ENCODE measurements at regions not wholly inside any gene's neighbourhood (a gene's known extent, or its start where the extent isn't known, plus 50 kb on each side); places are given as distances from the start of the nearest gene placed in this dataset.
A peak's percentile ranks its signal among the peaks of the same experiment; 100 is the strongest.

DNA sequence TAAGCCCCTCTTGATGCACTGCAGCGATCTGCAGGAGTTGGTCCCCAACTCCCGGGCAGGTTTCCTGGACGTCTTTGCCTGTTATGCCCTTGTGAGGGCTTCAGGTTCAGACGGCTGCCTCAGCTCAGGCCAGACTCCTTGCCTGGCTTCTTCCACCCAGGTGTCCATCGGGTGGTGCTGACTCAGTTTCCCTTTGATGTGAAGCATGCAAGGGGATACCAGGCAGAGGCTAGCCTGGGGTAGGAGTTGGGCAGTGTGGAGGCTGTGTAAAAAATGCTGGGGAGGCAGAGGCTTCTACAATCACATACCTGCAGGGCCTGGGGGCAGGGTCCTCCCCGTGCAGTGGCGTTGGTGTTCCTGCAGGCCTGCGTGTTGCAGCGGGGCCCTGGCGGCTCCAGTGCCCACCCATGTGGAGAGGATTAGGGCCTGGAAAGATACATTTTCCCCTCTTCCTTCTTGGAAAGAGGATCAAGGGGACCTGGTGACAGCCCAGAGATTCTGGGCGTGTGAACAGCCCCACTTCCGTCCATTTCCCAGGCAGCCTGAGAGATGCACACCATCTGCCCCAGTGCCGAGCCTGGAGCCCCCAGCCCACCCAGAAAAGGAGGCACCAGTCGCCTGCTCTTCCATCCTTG, 338.3 kb downstream of the DYSF start:
- peak overlapping the region; percentile 0 for H3K18ac ChIP-seq (ENCODE audit: low read length)
- WGBS, 2 donors (ENCODE audit: extremely low coverage in 2 of 2, insufficient read length in 2 of 2, insufficient replicate concordance in 1 of 2), result no CpG with 5 or more reads among the region's 14 CpGs
- no peak overlapping the region for H2BK12ac ChIP-seq (ENCODE audit: low read length)
- H3K4me2 ChIP-seq (ENCODE audit: insufficient read depth, low read length, poor library complexity, severe bottlenecking), result no peak overlapping the region
- H4K91ac ChIP-seq (ENCODE audit: low read depth, low read length, poor library complexity), result no peak overlapping the region
- H2BK5ac ChIP-seq (ENCODE audit: low read length), result no peak overlapping the region
- H4K8ac ChIP-seq (ENCODE audit: low read depth, low read length), result no peak overlapping the region
- peaks cover 0 to 7% of the 10 kb centered on the region in 2 donors for H3K4me1 ChIP-seq (ENCODE audit: control insufficient read depth in 2 of 2, insufficient read depth in 1 of 2, low read depth in 1 of 2, low read length in 2 of 2)
- no peaks in the 10 kb centered on the region for H3K79me1 ChIP-seq (ENCODE audit: low read depth, low read length)
- H3K9me3 ChIP-seq (replicated peaks in 1 of 2; ENCODE audit: control insufficient read depth in 2 of 2, insufficient read depth in 1 of 2, low read depth in 1 of 2, low read length in 2 of 2), result no peaks in the 10 kb centered on the region
- DNase-seq (ENCODE audit: low spot score), result no peak
- H3K36me3 ChIP-seq (replicated peaks in 1 of 2; ENCODE audit: control insufficient read depth in 2 of 2, insufficient read depth in 2 of 2, low read length in 2 of 2), result no peaks in the 10 kb centered on the region
- H3K23ac ChIP-seq (ENCODE audit: low read depth, low read length, poor library complexity), result no peak overlapping the region
- H3K9ac ChIP-seq (ENCODE audit: low read depth, low read length, poor library complexity), result no peak overlapping the region
- no peak overlapping the region for H3K14ac ChIP-seq (ENCODE audit: low read length)
- no peak overlapping the region for H3K4ac ChIP-seq (ENCODE audit: low read length)
- no peak overlapping the region for H3K4me3 ChIP-seq (ENCODE audit: low read length in 2 of 2)
- no peak overlapping the region for H2BK120ac ChIP-seq (ENCODE audit: low read depth, low read length)
- no peak overlapping the region for H3K27ac ChIP-seq (replicated peaks; ENCODE audit: low read length)
- no peak overlapping the region for H2AFZ ChIP-seq (ENCODE audit: low read length)
- no peak overlapping the region for H2BK15ac ChIP-seq (ENCODE audit: low read length)
- H2AK5ac ChIP-seq (ENCODE audit: low read depth, low read length), result peak overlapping the region; percentile 73
- no peaks in the 10 kb centered on the region for H3K27me3 ChIP-seq (ENCODE audit: control insufficient read depth in 3 of 3, insufficient read depth in 3 of 3, low read depth in 1 of 3, low read length in 3 of 3)

DNA sequence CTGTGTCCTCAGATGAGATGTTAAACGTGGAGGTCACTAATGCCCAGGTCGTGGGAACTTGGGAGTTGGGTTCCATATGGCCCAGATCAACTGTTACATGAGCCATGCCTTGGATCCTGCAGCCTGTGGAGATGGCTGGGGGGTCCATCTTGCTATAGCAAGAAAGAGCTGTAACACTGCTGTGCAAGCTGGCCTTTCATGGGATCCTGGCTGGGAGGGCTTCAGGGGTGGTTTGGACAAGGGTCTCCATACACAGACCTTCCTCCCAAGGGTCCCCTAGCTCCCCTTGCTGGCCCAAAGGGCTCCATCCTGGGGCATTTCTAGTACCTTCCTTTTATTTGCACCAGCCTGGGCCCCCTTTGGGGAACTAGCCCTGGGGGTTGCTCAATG, 337.7 kb downstream of the DYSF start:
- no CpG with 5 or more reads among the region's 2 CpGs for WGBS, 2 donors (ENCODE audit: extremely low coverage in 2 of 2, insufficient read length in 2 of 2, insufficient replicate concordance in 1 of 2)
- no peak overlapping the region for H4K91ac ChIP-seq (ENCODE audit: low read depth, low read length, poor library complexity)

DNA sequence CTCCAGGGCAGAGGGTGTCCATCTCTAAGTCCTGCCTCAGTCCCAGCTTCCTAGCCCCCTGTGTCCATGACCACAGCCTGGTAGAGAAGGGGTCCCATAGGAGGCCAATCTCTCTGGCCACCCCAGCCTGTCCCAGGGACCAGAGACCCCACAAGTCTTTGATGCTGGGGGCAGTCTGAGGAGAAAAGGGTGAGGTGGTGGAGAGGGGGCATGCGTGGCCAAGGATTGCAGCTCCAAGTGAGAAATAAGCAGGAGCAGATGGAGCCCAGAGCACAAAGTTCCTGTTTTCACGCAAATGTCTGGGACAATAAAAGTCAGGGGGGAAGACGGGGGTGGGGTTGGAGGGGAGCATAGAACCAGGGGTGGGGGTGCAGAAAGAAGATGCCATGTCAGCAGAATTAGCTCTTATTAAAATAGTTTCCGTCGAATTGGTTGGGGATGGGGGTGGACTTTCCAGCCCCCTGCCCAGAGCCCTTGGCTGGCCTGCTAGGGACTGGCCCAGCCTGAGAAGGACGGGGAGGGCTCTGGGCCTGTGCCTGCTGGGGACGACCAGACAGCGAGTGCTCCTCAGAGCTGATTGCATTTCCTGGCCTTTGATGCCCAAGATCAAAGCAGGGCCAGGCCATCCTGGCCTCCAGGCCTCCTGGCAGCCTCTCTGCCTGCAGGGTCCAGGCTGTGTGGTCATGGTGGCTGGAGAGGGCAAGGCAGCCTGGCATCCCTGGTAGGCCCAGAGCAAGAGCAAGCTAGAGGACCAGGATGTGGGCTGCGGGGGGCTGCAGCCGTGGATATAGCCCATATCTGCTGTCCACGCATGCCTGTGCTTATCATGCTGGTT, 337.1 kb downstream of the DYSF start:
- Histone ChIP-seq H3K18ac (ENCODE audit: low read length) (peak overlapping the region; percentile 40), H3K27ac (replicated peaks; ENCODE audit: low read length) (no peak overlapping the region), H3K23ac (ENCODE audit: low read depth, low read length, poor library complexity) (peak overlapping the region; percentile 8), H2BK15ac (ENCODE audit: low read length) (no peak overlapping the region), H3K4me3 (ENCODE audit: low read length in 2 of 2) (no peak overlapping the region), H2AK5ac (ENCODE audit: low read depth, low read length) (no peak overlapping the region), H2BK5ac (ENCODE audit: low read length) (peak overlapping the region; percentile 18), H3K14ac (ENCODE audit: low read length) (peak overlapping the region; percentile 59), H2AFZ (ENCODE audit: low read length) (no peak overlapping the region), H3K9ac (ENCODE audit: low read depth, low read length, poor library complexity) (no peak overlapping the region), H3K36me3 (replicated peaks in 1 of 2; ENCODE audit: control insufficient read depth in 2 of 2, insufficient read depth in 2 of 2, low read length in 2 of 2) (no peaks in the 10 kb centered on the region), H2BK12ac (ENCODE audit: low read length) (no peak overlapping the region), H3K4me1 (ENCODE audit: control insufficient read depth in 2 of 2, insufficient read depth in 1 of 2, low read depth in 1 of 2, low read length in 2 of 2) (peaks cover 0 to 7% of the 10 kb centered on the region in 2 donors), H4K91ac (ENCODE audit: low read depth, low read length, poor library complexity) (no peak overlapping the region), H2BK120ac (ENCODE audit: low read depth, low read length) (no peak overlapping the region), H3K4ac (ENCODE audit: low read length) (no peak overlapping the region), H3K9me3 (replicated peaks in 1 of 2; ENCODE audit: control insufficient read depth in 2 of 2, insufficient read depth in 1 of 2, low read depth in 1 of 2, low read length in 2 of 2) (no peaks in the 10 kb centered on the region), H3K79me1 (ENCODE audit: low read depth, low read length) (no peaks in the 10 kb centered on the region), H3K27me3 (ENCODE audit: control insufficient read depth in 3 of 3, insufficient read depth in 3 of 3, low read depth in 1 of 3, low read length in 3 of 3) (no peaks in the 10 kb centered on the region), H3K4me2 (ENCODE audit: insufficient read depth, low read length, poor library complexity, severe bottlenecking) (no peak overlapping the region), H4K8ac (ENCODE audit: low read depth, low read length) (no peak overlapping the region)
- DNase-seq (ENCODE audit: low spot score), result no peak
- no CpG with 5 or more reads among the region's 11 CpGs for WGBS, 2 donors (ENCODE audit: extremely low coverage in 2 of 2, insufficient read length in 2 of 2, insufficient replicate concordance in 1 of 2)

More for the DNA sequence above, 337.7 kb downstream of the DYSF start:
- Histone ChIP-seq H3K4me1 (ENCODE audit: control insufficient read depth in 2 of 2, insufficient read depth in 1 of 2, low read depth in 1 of 2, low read length in 2 of 2) (peaks cover 0 to 7% of the 10 kb centered on the region in 2 donors), H3K27ac (replicated peaks; ENCODE audit: low read length) (no peak overlapping the region), H2AK5ac (ENCODE audit: low read depth, low read length) (no peak overlapping the region), H4K8ac (ENCODE audit: low read depth, low read length) (no peak overlapping the region), H3K14ac (ENCODE audit: low read length) (peak overlapping the region; percentile 59), H3K4ac (ENCODE audit: low read length) (no peak overlapping the region), H3K9me3 (replicated peaks in 1 of 2; ENCODE audit: control insufficient read depth in 2 of 2, insufficient read depth in 1 of 2, low read depth in 1 of 2, low read length in 2 of 2) (no peaks in the 10 kb centered on the region), H2AFZ (ENCODE audit: low read length) (no peak overlapping the region), H3K27me3 (ENCODE audit: control insufficient read depth in 3 of 3, insufficient read depth in 3 of 3, low read depth in 1 of 3, low read length in 3 of 3) (no peaks in the 10 kb centered on the region), H3K18ac (ENCODE audit: low read length) (no peak overlapping the region), H3K36me3 (replicated peaks in 1 of 2; ENCODE audit: control insufficient read depth in 2 of 2, insufficient read depth in 2 of 2, low read length in 2 of 2) (no peaks in the 10 kb centered on the region), H3K4me2 (ENCODE audit: insufficient read depth, low read length, poor library complexity, severe bottlenecking) (no peak overlapping the region), H3K23ac (ENCODE audit: low read depth, low read length, poor library complexity) (no peak overlapping the region), H2BK15ac (ENCODE audit: low read length) (no peak overlapping the region), H2BK120ac (ENCODE audit: low read depth, low read length) (no peak overlapping the region), H2BK5ac (ENCODE audit: low read length) (peak overlapping the region; percentile 18), H3K4me3 (ENCODE audit: low read length in 2 of 2) (no peak overlapping the region), H2BK12ac (ENCODE audit: low read length) (no peak overlapping the region), H3K9ac (ENCODE audit: low read depth, low read length, poor library complexity) (no peak overlapping the region), H3K79me1 (ENCODE audit: low read depth, low read length) (no peaks in the 10 kb centered on the region)
- no peak for DNase-seq (ENCODE audit: low spot score)

DNA sequence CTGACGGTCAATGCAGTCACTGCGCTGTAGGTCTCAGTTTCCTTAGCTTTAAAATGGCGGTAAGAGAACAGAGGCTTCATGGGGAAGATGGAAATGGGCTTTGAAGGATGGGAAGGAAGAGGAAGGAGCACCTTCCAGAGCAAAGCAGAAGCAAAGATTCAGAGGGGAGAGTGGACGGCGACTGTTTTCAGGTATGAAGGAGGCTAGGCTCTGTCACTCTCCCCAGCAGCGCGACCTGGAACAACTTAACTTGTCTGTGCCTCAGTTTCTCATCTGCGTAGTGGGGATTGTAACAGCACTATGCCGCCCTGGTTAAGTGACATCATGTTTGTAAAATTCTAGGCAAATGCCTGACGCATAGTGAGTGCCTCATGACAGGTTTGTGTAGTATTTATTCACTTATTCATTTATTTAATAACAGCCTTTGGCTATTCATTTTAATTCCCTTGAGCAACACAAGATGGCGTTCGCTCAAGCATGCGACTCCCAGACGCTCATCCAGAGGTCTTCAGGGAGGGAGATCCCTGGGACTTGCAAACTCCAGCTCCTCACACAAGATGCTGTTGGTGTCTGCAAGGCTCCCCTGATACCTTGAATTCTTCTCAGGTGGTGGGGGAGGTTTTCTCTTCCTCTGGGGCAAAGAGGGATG, 336.3 kb downstream of the DYSF start:
- peaks cover 0 to 4% of the 10 kb centered on the region in 2 donors for H3K4me1 ChIP-seq (ENCODE audit: control insufficient read depth in 2 of 2, insufficient read depth in 1 of 2, low read depth in 1 of 2, low read length in 2 of 2)
- H3K23ac ChIP-seq (ENCODE audit: low read depth, low read length, poor library complexity), result no peak overlapping the region
- H3K9me3 ChIP-seq (replicated peaks in 1 of 2; ENCODE audit: control insufficient read depth in 2 of 2, insufficient read depth in 1 of 2, low read depth in 1 of 2, low read length in 2 of 2), result no peaks in the 10 kb centered on the region
- no peak overlapping the region for H2BK15ac ChIP-seq (ENCODE audit: low read length)
- H3K9ac ChIP-seq (ENCODE audit: low read depth, low read length, poor library complexity), result no peak overlapping the region
- DNase-seq (ENCODE audit: low spot score), result no peak
- H2AK5ac ChIP-seq (ENCODE audit: low read depth, low read length), result no peak overlapping the region
- H3K4me2 ChIP-seq (ENCODE audit: insufficient read depth, low read length, poor library complexity, severe bottlenecking), result no peak overlapping the region
- H2BK120ac ChIP-seq (ENCODE audit: low read depth, low read length), result no peak overlapping the region
- H3K27me3 ChIP-seq (ENCODE audit: control insufficient read depth in 3 of 3, insufficient read depth in 3 of 3, low read depth in 1 of 3, low read length in 3 of 3), result no peaks in the 10 kb centered on the region
- no peak overlapping the region for H2BK5ac ChIP-seq (ENCODE audit: low read length)
- H2BK12ac ChIP-seq (ENCODE audit: low read length), result no peak overlapping the region
- no peak overlapping the region for H2AFZ ChIP-seq (ENCODE audit: low read length)
- no peaks in the 10 kb centered on the region for H3K36me3 ChIP-seq (replicated peaks in 1 of 2; ENCODE audit: control insufficient read depth in 2 of 2, insufficient read depth in 2 of 2, low read length in 2 of 2)
- no peaks in the 10 kb centered on the region for H3K79me1 ChIP-seq (ENCODE audit: low read depth, low read length)
- H3K18ac ChIP-seq (ENCODE audit: low read length), result peak overlapping the region; percentile 8
- H4K8ac ChIP-seq (ENCODE audit: low read depth, low read length), result no peak overlapping the region
- H3K4me3 ChIP-seq (ENCODE audit: low read length in 2 of 2), result no peak overlapping the region
- no peak overlapping the region for H3K14ac ChIP-seq (ENCODE audit: low read length)
- no peak overlapping the region for H3K4ac ChIP-seq (ENCODE audit: low read length)
- H4K91ac ChIP-seq (ENCODE audit: low read depth, low read length, poor library complexity), result no peak overlapping the region
- no peak overlapping the region for H3K27ac ChIP-seq (replicated peaks; ENCODE audit: low read length)
- WGBS, 2 donors (ENCODE audit: extremely low coverage in 2 of 2, insufficient read length in 2 of 2, insufficient replicate concordance in 1 of 2), result no CpG with 5 or more reads among the region's 14 CpGs

Measured in neuronal stem cell (in vitro differentiated cells).